Heart left ventricle (tissue), 16 donors: ENCODE measurements at regions not wholly inside any gene's neighbourhood (a gene's known extent, or its start where the extent isn't known, plus 50 kb on each side); places are given as distances from the start of the nearest gene placed in this dataset.

Experiments
- ATAC-seq, 4 donors: fragments of 200-7000 bp; cut with Tn5 transposase; one replicate each; pipeline ENCODE4 v1.9.1; 2020 to 2022; ENCODE audit warnings: moderate library complexity in 4 of 4, mild to moderate bottlenecking in 3 of 4, moderate number of reproducible peaks in 1 of 4
- DNase-seq, 5 donors: peaks; one replicate each; pipeline ENCODE4 v3.0.0-alpha.2; 2020
- H3K27ac ChIP-seq, 12 donors: fragments of 200-600 bp; sonication (generic) in 4 of 12; one replicate each; pipeline versions ENCODE4 v1.5.0 to v1.8.0; 2016 to 2022; ENCODE audit warnings: mild to moderate bottlenecking in 2 of 12
- H3K27me3 ChIP-seq, 9 donors: fragments of 200-600 bp; sonication (generic) in 2 of 9; one replicate each; pipeline versions ENCODE4 v1.5.1 to v1.8.0; 2016 to 2022; ENCODE audit warnings: mild to moderate bottlenecking in 3 of 9
- H3K36me3 ChIP-seq, 9 donors: fragments of 200-600 bp; sonication (generic) in 2 of 9; one replicate each; pipeline versions ENCODE4 v1.5.0 to v1.8.0; 2018 to 2022; ENCODE audit warnings: mild to moderate bottlenecking in 2 of 9
- H3K4me1 ChIP-seq, 12 donors: fragments of 200-600 bp; sonication (generic) in 4 of 12; one replicate each; pipeline versions ENCODE4 v1.5.0 to v1.8.0; 2016 to 2022; ENCODE audit warnings: mild to moderate bottlenecking in 3 of 12
- H3K4me3 ChIP-seq, 12 donors: fragments of 200-600 bp; sonication (generic) in 4 of 12; one replicate each; pipeline versions ENCODE4 v1.5.0 to v1.8.0; 2017 to 2022; ENCODE audit warnings: mild to moderate bottlenecking in 9 of 12, moderate library complexity in 4 of 12
- H3K9me3 ChIP-seq, 12 donors: fragments of 200-600 bp; sonication (generic) in 4 of 12; one replicate each; pipeline versions ENCODE4 v1.5.0 to v1.8.0; 2016 to 2022; ENCODE audit warnings: mild to moderate bottlenecking in 1 of 12
- POLR2A ChIP-seq, 2 donors: fragments of 450-650 bp; IDR thresholded peaks; one replicate each; pipeline ENCODE4 v1.6.1; 2017; ENCODE audit warnings: antibody characterized with exemption in 2 of 2, mild to moderate bottlenecking in 2 of 2, moderate library complexity in 2 of 2
- WGBS, 4 donors: extraction: QIAGEN DNeasy Blood & Tissue Kit in 2 of 4; methylation state at CpG; one replicate each; pipeline versions ENCODE4 v1.1.5 to v1.1.7; 2013 to 2018; 5-methylcytosine and 5-hydroxymethylcytosine counted together
- intact Hi-C, 10 donors: fragments of 100-400 bp; cut with DNase I; formaldehyde crosslinking; loops; one replicate each; pipeline versions ENCODE4 v1.11.1 to v1.14.2; 2022
- TF ChIP-seq, protein P1 (sequence below), 12 donors: fragments of 200-600 bp; sonication (generic) in 4 of 12; IDR thresholded peaks; one replicate each; pipeline versions ENCODE4 v1.5.0 to v1.8.0; 2018 to 2022; ENCODE audit warnings: antibody characterized with exemption in 12 of 12, mild to moderate bottlenecking in 5 of 12
- donor health status: ischemic (EF 13 %, LVEDD 7.1; RV severe dilation, severe dysfunction).
- donor health status: healthy with polysubstance abuse.
- donor health status: DM: no; HTN: yes; CAD: no.
- donor health status: DM: no; HTN: no; CAD: no.
- donor health status: ischemic (EF 25% LVEDD 6.9; RV normal size, moderate dysfunction).
- donor health status: ischemic (EF 25% LVEDD 5.7; RV mildly dilated, moderate dysfunction).
- donor health status: healthy.
- donor health status: DM: yes; HTN: yes; CAD: no.
- donor health status: ischemic (EF 35%, LVEDD 5.7; RV mildly dilated, moderate dysfunction).
- donor health status: nonischemic (EF 11% LVEDD 7.7; RV severe dilation, severe dysfunction).
- donor health status: DM: yes; HTN: yes; CAD: no.
- donor health status: PGD.
- donor health status: ischemic (EF 29% LVEDD 5.4; RV normal size, mild dysfunction).
- donor health status: nonischemic (EF 23%, LVEDD 6.1; RV moderate dilation, normal function).

DNA sequence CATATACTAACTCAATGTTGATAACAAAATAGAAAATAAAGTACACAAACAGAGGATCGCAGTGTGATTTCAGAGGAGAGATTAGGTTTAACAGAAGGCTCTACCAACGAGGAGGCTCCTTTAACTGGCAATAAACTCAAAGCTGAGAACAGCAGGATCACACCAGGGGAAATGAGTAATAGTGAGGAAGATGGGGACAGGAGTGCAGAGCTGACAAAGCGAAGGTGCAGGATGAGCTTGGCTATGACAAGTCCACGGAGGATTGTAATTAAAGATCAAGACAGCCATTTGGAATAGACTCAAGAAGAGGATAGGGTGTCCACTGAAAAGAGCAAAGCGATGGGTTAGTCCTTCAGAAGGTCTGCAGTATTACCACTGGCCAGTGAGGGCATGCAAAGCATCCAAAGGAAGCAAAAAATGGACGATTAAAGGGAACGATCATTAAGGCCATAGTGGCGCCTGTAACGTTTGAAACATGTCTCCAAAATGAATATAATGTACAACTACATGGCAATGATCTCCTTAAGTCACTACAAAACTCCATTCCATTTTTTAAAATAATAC, 85.3 kb downstream of the GRIN2B start:
- H3K9me3 ChIP-seq = peaks cover 0 to 7% (median 0%) of the 10 kb centered on the region in 12 donors
- no peaks in the 10 kb centered on the region for H3K36me3 ChIP-seq
- H3K4me1 ChIP-seq = no peaks in the 10 kb centered on the region
- H3K27ac ChIP-seq = no peak overlapping the region
- no peak overlapping the region for H3K4me3 ChIP-seq
- intact Hi-C loops = no loop called here
- 80 to 83% (median 82%) methylated on average over 9 of the region's 9 CpGs for whole genome bisulfite sequencing, 4 donors
- no peak for TF ChIP-seq POLR2A (IDR thresholded peaks at IDR 0.05)
- H3K27me3 ChIP-seq = no peaks in the 10 kb centered on the region
- no peak for DNase-seq
- ATAC-seq = no peak

DNA sequence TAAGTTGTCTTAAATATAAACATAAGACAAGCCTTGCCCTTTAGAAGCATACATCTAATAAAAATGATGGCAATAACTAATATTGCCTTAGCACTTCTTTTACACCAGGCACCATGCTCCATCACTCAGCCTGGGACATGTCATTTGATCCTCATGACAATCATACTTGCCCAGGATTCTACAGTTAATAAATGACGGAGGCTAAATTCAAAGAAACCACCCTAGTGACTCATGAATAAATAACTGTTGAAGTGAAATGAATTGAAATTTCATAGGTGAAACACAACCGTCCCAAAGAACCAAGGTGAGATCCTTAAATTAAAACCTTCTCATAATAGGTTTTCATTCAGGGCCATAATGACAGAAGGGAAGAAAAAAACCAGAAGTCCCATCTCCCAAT, 89.5 kb downstream of the GRIN2B start:
- H3K27me3 ChIP-seq = no peaks in the 10 kb centered on the region
- H3K9me3 ChIP-seq = peaks cover 0 to 7% (median 0%) of the 10 kb centered on the region in 12 donors
- no peak for TF ChIP-seq POLR2A (IDR thresholded peaks at IDR 0.05)
- TF ChIP-seq, protein P1, sequence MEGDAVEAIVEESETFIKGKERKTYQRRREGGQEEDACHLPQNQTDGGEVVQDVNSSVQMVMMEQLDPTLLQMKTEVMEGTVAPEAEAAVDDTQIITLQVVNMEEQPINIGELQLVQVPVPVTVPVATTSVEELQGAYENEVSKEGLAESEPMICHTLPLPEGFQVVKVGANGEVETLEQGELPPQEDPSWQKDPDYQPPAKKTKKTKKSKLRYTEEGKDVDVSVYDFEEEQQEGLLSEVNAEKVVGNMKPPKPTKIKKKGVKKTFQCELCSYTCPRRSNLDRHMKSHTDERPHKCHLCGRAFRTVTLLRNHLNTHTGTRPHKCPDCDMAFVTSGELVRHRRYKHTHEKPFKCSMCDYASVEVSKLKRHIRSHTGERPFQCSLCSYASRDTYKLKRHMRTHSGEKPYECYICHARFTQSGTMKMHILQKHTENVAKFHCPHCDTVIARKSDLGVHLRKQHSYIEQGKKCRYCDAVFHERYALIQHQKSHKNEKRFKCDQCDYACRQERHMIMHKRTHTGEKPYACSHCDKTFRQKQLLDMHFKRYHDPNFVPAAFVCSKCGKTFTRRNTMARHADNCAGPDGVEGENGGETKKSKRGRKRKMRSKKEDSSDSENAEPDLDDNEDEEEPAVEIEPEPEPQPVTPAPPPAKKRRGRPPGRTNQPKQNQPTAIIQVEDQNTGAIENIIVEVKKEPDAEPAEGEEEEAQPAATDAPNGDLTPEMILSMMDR (IDR thresholded peaks at IDR 0.05) = no peak
- H3K4me3 ChIP-seq = no peak overlapping the region
- no peak for ATAC-seq
- intact Hi-C loops = no loop called here
- no peak overlapping the region for H3K27ac ChIP-seq
- 89 to 95% (median 90%) methylated on average over 2 of the region's 2 CpGs for WGBS, 4 donors
- no peak for DNase-seq
- no peaks in the 10 kb centered on the region for H3K4me1 ChIP-seq
- no peaks in the 10 kb centered on the region for H3K36me3 ChIP-seq

DNA sequence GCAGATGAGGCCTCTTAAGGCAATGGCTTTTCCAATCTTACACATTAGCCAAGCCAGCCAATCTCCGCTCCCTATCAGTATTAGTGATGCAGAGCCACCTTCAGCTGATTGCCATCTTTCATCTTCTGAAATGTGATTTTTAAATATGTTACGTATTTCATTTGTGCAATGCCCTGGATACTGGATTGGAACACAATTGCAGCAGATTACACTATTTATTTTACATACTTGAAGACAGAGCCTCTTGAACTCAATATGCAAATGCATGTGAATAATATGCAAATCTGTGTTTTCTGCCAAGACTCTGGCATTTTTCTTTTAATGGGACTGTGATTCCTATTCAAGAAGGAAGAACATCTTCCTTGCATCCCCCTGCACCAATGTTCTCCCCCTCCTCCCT, 90.5 kb downstream of the GRIN2B start:
- intact Hi-C loops = no loop called here
- peaks cover 0 to under 1% (median 0%) of the 10 kb centered on the region in 9 donors for H3K27me3 ChIP-seq
- no peaks in the 10 kb centered on the region for H3K4me1 ChIP-seq
- WGBS, 4 donors = 52 to 95% (median 79%) methylated on average over 2 of the region's 2 CpGs
- ATAC-seq = no peak
- H3K27ac ChIP-seq = no peak overlapping the region
- TF ChIP-seq, protein P1 (IDR thresholded peaks at IDR 0.05) = no peak
- no peak for TF ChIP-seq POLR2A (IDR thresholded peaks at IDR 0.05)
- no peaks in the 10 kb centered on the region for H3K36me3 ChIP-seq
- H3K4me3 ChIP-seq = no peak overlapping the region
- DNase-seq = no peak
- H3K9me3 ChIP-seq = peaks cover 0 to under 1% (median 0%) of the 10 kb centered on the region in 12 donors

DNA sequence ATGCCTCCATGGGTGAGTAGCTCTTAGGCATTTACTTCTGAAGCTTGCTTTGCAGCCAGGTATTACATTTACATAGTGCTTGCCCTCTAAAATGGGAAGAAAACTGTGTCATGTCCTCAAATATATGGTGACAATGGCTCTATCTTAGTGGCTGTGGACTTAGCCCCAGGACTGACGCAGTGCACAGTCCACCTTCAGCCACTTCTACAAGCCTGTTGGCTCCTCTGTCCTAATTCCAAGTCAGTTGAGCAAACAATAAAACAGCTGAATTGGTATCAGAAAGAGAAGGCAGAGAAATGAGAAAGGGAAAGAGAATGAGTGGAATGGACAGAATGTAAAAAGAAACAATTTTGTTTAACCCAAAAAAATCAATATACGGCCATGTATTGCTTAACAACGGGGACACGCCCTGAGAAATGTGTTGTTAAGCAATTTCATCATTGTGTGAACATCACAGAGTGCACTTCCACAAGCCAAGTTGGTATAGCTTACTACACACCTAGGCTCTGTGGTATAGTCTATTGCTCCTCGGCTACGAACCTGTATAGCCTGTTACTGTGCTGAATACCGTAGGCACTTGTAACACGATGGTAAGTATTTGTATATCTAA, 93.5 kb downstream of the GRIN2B start:
- Histone ChIP-seq H3K27ac (no peak overlapping the region), H3K36me3 (no peaks in the 10 kb centered on the region), H3K9me3 (peaks cover 0 to 3% (median 0%) of the 10 kb centered on the region in 12 donors), H3K4me3 (no peak overlapping the region), H3K4me1 (no peaks in the 10 kb centered on the region), H3K27me3 (peaks cover 0 to 16% (median 0%) of the 10 kb centered on the region in 9 donors)
- no peak for ATAC-seq
- WGBS, 4 donors = 91 to 94% (median 93%) methylated on average over 8 of the region's 8 CpGs
- TF ChIP-seq, protein P1 (IDR thresholded peaks at IDR 0.05) = no peak
- TF ChIP-seq POLR2A (IDR thresholded peaks at IDR 0.05) = no peak
- intact Hi-C loops = no loop called here
- no peak for DNase-seq
